Activated naive CD4-positive, alpha-beta T cell treated with anti-CD3 and anti-CD28 coated beads for 36 hours (primary cell): ENCODE measurements at regions not wholly inside any gene's neighbourhood (a gene's known extent, or its start where the extent isn't known, plus 50 kb on each side); places are given as distances from the start of the nearest gene placed in this dataset.

Experiments
- CTCF ChIA-PET: fragments of 350-600 bp; sonication (Branson Sonifier 250); formaldehyde crosslinking; loops from one replicate; lab custom pipeline; 2021; ENCODE audit warnings: antibody characterized with exemption; lab: Charles Lee
- DNase-seq: peaks from one replicate; pipeline ENCODE4 v3.0.0-alpha.2; 2020
- H3K27ac Mint-ChIP-seq: one replicate; pipeline ENCODE4 v1.8.0; 2021; ENCODE audit warnings: mild to moderate bottlenecking, mixed read lengths
- H3K27me3 Mint-ChIP-seq: one replicate; pipeline ENCODE4 v1.8.0; 2021; ENCODE audit warnings: low read depth, mixed read lengths
- H3K36me3 Mint-ChIP-seq: one replicate; pipeline ENCODE4 v1.8.0; 2021; ENCODE audit warnings: low read depth, mixed read lengths
- H3K4me1 Mint-ChIP-seq: one replicate; pipeline ENCODE4 v1.8.0; 2021; ENCODE audit warnings: low read depth, mixed read lengths
- H3K4me3 Mint-ChIP-seq: one replicate; pipeline ENCODE4 v1.8.0; 2021; ENCODE audit warnings: mild to moderate bottlenecking, moderate library complexity, mixed read lengths
- H3K9me3 Mint-ChIP-seq: one replicate; pipeline ENCODE4 v1.8.0; 2021; ENCODE audit warnings: mixed read lengths
- intact Hi-C: fragments of 100-400 bp; cut with micrococcal nuclease; formaldehyde crosslinking; loops from one replicate; pipeline ENCODE4 v1.15.1; 2023

DNA sequence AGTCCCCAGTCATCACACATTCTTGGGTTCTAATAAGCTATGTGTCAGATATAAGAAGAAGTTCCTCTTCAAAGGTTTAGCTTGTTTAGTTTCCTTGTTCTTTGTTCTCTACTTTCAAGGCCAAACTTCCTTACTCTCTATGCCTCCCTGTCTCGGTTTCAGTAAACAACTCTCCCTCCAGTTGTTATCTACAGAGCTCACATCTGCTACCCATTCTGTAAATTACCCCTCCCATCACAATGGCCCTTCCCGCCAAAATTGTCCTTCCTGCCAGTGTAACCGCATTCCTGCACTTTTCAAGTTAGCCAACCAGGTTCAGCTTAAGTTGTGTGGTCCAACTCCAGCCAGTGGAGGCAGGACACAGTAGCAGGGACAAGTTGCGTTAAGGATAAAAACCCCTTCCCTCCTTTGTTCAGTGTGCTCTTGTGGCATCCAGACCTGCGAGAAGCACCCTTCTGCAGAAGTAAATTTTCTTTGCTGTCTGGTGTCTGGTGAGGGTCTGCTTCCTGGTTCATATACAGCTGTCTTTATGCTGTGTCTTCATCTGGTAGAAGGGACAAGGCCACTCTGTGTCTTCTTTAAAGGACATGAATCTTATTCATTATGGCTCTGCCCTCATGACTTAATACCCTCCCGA is 342.1 kb upstream of the GRM7 start:
- Mint-ChIP-seq H3K9me3 (peaks cover 3% of the 10 kb centered on the region), H3K4me1 (no peaks in the 10 kb centered on the region), H3K27ac (no peak overlapping the region), H3K27me3 (no peaks in the 10 kb centered on the region), H3K4me3 (no peak overlapping the region), H3K36me3 (no peaks in the 10 kb centered on the region)
- CTCF ChIA-PET, result no interaction called here
- no peak for DNase-seq
- intact Hi-C loops, result no loop called here

DNA sequence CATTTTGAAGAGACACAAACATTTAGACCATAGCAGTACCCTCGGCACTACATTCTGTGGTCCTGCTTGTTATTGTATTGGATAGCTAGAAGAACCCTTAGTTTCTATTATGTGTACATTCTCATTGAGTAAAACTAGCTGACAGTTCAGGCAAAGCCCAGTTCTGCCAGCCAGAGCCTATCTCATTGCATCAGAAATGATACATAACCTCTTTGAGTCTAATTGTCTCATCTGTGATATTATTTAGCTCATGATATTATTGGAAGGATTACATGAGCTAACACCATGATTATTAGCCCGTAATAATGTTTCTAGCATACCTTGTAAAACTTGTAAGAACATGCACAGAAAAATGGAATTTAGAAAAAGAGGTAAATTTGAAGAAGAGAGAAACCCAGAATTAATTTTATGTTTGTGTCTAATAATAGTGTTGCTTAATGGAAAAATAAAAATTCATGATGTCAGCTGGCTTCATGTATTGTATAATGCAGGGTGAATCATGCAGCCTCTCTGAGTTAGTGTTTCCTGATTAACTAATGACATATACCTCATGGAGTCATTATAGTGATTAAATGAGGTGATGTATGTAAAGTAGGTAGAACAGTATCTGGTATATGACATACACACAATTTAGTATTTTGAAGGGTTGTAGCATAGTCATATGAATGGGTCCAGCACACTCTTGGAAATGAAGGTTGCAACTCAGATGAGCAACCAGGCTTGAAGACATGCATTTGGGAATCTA is 339.4 kb upstream of the GRM7 start:
- no peak overlapping the region for H3K4me3 Mint-ChIP-seq
- CTCF ChIA-PET, result no interaction called here

DNA sequence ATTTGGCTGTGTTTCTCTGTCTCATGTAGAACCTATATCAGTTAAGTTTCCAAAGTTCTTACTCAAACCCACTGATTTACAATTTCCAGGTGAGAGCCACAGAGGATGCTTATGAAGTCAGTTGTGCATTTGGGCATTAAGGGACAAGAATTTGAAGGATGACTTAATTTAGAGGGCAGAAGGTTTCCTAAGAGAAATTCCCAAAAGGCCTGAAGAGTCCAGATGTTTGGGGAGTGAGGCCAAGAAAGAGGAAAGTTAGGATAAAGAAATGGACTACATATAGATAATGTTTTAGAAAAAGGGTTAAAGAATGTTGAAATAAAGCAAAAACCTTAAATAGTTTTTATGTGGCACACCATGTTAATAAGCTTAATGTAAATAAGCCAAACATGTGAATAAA is 338.7 kb upstream of the GRM7 start:
- CTCF ChIA-PET, result no interaction called here
- intact Hi-C loops, result no loop called here
- Mint-ChIP-seq H3K36me3 (no peaks in the 10 kb centered on the region), H3K27me3 (no peaks in the 10 kb centered on the region), H3K4me1 (no peaks in the 10 kb centered on the region), H3K27ac (no peak overlapping the region), H3K9me3 (peaks cover 2% of the 10 kb centered on the region), H3K4me3 (no peak overlapping the region)
- DNase-seq, result no peak

More for the DNA sequence above, 339.4 kb upstream of the GRM7 start:
- peaks cover 2% of the 10 kb centered on the region for H3K9me3 Mint-ChIP-seq
- no peaks in the 10 kb centered on the region for H3K27me3 Mint-ChIP-seq
- H3K27ac Mint-ChIP-seq, result no peak overlapping the region
- intact Hi-C loops, result no loop called here
- H3K36me3 Mint-ChIP-seq, result no peaks in the 10 kb centered on the region
- no peaks in the 10 kb centered on the region for H3K4me1 Mint-ChIP-seq
- no peak for DNase-seq

- H3K4me1 Mint-ChIP-seq, result no peaks in the 10 kb centered on the region
- no peak overlapping the region for H3K4me3 Mint-ChIP-seq
- intact Hi-C loops, result no loop called here
- DNase-seq, result no peak
- H3K36me3 Mint-ChIP-seq, result no peaks in the 10 kb centered on the region
- H3K27me3 Mint-ChIP-seq, result no peaks in the 10 kb centered on the region
- CTCF ChIA-PET, result interaction anchor here (0.5 kb wide), 1 partner anchor 1892 kb away, joined by 3 read pairs; no protein-coding TSS in a partner anchor
- H3K9me3 Mint-ChIP-seq, result peaks cover 2% of the 10 kb centered on the region
- no peak overlapping the region for H3K27ac Mint-ChIP-seq
Measured at GRCh38 chr3:6523043-6523442, 337.9 kb upstream of the GRM7 start.

DNA sequence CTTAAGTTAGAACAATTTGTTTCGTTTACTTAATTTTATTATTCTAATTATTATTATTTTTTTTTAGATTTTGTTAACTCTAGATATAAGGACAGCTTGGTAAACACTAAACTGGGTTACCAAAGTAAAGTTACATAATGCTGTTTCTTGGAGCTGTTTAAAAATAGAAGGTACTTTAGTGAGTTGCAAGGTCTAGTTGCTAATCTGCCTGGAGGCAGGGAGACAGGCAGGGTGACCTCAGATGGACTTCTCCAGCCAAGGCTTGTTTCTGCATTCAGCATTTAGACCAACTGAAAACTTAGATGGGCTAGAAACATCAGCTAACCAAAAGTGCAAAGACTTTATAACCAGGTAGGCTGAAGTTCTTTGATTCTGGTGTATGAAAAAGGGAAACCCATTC is 336.4 kb upstream of the GRM7 start:
- H3K36me3 Mint-ChIP-seq, result no peaks in the 10 kb centered on the region
- H3K4me1 Mint-ChIP-seq, result no peaks in the 10 kb centered on the region
- no peaks in the 10 kb centered on the region for H3K27me3 Mint-ChIP-seq
- no peak for DNase-seq
- no peak overlapping the region for H3K4me3 Mint-ChIP-seq
- CTCF ChIA-PET, result no interaction called here
- intact Hi-C loops, result no loop called here
- no peak overlapping the region for H3K27ac Mint-ChIP-seq
- no peaks in the 10 kb centered on the region for H3K9me3 Mint-ChIP-seq

GRCh38 chr3:6526321-6526720 is 334.6 kb upstream of the GRM7 start:
- Mint-ChIP-seq H3K9me3 (no peaks in the 10 kb centered on the region), H3K4me1 (no peaks in the 10 kb centered on the region), H3K27ac (no peak overlapping the region), H3K27me3 (no peaks in the 10 kb centered on the region), H3K36me3 (no peaks in the 10 kb centered on the region), H3K4me3 (no peak overlapping the region)
- CTCF ChIA-PET, result no interaction called here
- intact Hi-C loops, result no loop called here
- no peak for DNase-seq

- no peak overlapping the region for H3K27ac Mint-ChIP-seq
- intact Hi-C loops, result no loop called here
- CTCF ChIA-PET, result no interaction called here
- no peak for DNase-seq
- H3K27me3 Mint-ChIP-seq, result no peaks in the 10 kb centered on the region
- H3K4me1 Mint-ChIP-seq, result no peaks in the 10 kb centered on the region
- no peak overlapping the region for H3K4me3 Mint-ChIP-seq
- H3K9me3 Mint-ChIP-seq, result no peaks in the 10 kb centered on the region
- no peaks in the 10 kb centered on the region for H3K36me3 Mint-ChIP-seq
Measured at GRCh38 chr3:6526861-6527260, 334.1 kb upstream of the GRM7 start.

- Mint-ChIP-seq H3K36me3 (no peaks in the 10 kb centered on the region), H3K27ac (no peak overlapping the region), H3K27me3 (no peaks in the 10 kb centered on the region), H3K9me3 (no peaks in the 10 kb centered on the region), H3K4me3 (no peak overlapping the region), H3K4me1 (no peaks in the 10 kb centered on the region)
- no peak for DNase-seq
- CTCF ChIA-PET, result no interaction called here
- intact Hi-C loops, result loop anchor here (1.0 kb wide), 1 partner anchor 13 kb away; no protein-coding TSS in a partner anchor
Measured at GRCh38 chr3:6528951-6529350, 332.0 kb upstream of the GRM7 start.

GRCh38 chr3:6531153-6531552 is 329.8 kb upstream of the GRM7 start:
- Mint-ChIP-seq H3K4me3 (no peak overlapping the region), H3K9me3 (peaks cover 7% of the 10 kb centered on the region)
- CTCF ChIA-PET, result no interaction called here

DNA sequence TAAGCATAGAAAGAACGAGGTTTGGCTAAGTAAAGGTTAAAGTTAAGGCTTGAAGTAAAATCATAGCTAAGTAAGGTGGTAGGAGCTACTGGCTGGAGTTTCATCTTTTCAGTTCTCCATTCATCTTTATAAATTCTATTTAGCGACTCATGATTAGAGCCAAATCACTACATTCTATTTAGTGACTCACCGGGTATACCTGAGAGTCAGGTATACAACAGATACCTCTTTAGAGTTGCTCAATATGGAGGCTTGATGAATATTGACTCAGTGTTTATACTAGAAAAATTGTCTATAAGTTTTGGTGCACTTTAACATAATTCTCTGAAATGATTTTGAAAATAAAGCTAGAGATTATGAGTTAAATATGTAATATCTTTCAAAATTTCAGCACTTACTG is 328.8 kb upstream of the GRM7 start:
- Mint-ChIP-seq H3K27ac (no peak overlapping the region), H3K27me3 (no peaks in the 10 kb centered on the region), H3K9me3 (peaks cover 13% of the 10 kb centered on the region), H3K36me3 (no peaks in the 10 kb centered on the region), H3K4me1 (no peaks in the 10 kb centered on the region), H3K4me3 (no peak overlapping the region)
- CTCF ChIA-PET, result no interaction called here
- no peak for DNase-seq
- intact Hi-C loops, result no loop called here

More at GRCh38 chr3:6531153-6531552, 329.8 kb upstream of the GRM7 start:
- no peak overlapping the region for H3K27ac Mint-ChIP-seq
- no peak for DNase-seq
- intact Hi-C loops, result no loop called here
- H3K36me3 Mint-ChIP-seq, result no peaks in the 10 kb centered on the region
- no peaks in the 10 kb centered on the region for H3K4me1 Mint-ChIP-seq
- no peaks in the 10 kb centered on the region for H3K27me3 Mint-ChIP-seq

DNA sequence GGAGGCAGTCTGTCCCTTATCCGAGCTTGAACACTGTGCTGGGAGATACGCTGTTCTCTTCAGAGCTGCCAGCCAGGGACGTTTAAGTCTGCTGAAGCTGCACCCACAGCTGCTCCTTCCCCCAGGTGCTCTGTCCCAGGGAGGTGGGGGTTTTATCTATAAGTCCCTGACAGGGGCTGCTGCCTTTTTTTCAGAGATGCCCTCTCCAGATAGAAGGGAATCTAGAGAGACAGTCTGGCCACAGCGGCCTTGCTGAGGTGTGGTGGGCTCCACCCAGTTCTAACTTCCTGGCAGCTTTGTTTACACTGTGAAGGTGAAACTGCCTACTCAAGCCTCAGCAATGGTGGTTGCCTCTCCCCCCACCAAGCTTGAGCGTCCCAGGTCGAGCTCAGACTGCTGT is 319.9 kb upstream of the GRM7 start:
- H3K9me3 Mint-ChIP-seq, result peaks cover 18% of the 10 kb centered on the region
- no peak overlapping the region for H3K27ac Mint-ChIP-seq
- H3K36me3 Mint-ChIP-seq, result no peaks in the 10 kb centered on the region
- H3K4me3 Mint-ChIP-seq, result no peak overlapping the region
- no peak for DNase-seq
- intact Hi-C loops, result no loop called here
- no peaks in the 10 kb centered on the region for H3K4me1 Mint-ChIP-seq
- H3K27me3 Mint-ChIP-seq, result no peaks in the 10 kb centered on the region
- CTCF ChIA-PET, result no interaction called here

DNA sequence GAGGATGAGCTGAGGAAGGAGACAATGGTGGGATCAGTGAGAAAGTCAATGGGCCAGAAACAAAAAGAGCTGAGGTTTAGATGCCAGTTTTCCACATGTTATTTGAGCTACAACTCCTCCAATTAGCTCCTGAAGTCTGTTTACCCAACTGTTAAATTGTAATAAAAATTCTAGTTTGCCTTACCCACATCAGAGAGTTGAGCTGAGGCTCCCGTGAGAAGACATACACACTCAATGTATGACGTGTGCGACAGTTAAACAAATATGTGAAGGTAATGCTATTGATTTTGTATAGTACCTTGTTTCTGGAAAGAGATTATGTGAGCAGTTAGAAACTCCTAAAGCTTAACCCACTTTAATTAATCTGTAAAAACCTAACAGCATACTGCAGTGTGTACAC is 318.1 kb upstream of the GRM7 start:
- Mint-ChIP-seq H3K36me3 (no peaks in the 10 kb centered on the region), H3K9me3 (peaks cover 10% of the 10 kb centered on the region), H3K27me3 (no peaks in the 10 kb centered on the region), H3K4me1 (no peaks in the 10 kb centered on the region), H3K27ac (no peak overlapping the region), H3K4me3 (no peak overlapping the region)
- CTCF ChIA-PET, result no interaction called here
- no peak for DNase-seq
- intact Hi-C loops, result no loop called here

DNA sequence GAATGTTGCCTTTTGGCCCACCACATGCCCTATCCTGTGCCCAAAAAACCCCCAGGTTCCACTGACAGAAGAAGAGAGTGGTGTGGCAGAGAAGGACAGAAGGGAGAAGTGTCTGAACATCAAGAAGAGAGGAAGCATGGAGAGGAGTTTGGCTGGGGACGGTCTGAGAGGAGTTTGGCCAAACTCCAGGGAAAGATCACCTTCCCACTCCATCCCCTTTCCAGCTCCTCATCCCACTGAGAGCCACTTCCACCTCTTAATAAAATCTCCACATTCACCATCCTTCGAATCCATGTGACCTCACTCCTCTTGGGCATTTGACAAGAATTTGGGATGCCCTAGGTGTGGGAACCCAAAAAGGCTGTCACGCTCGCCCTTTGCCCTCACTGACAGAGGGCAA is 311.6 kb upstream of the GRM7 start:
- CTCF ChIA-PET, result no interaction called here
- intact Hi-C loops, result no loop called here
- DNase-seq, result no peak
- H3K36me3 Mint-ChIP-seq, result no peaks in the 10 kb centered on the region
- H3K9me3 Mint-ChIP-seq, result peaks cover 2% of the 10 kb centered on the region
- H3K4me3 Mint-ChIP-seq, result no peak overlapping the region
- H3K4me1 Mint-ChIP-seq, result no peaks in the 10 kb centered on the region
- no peaks in the 10 kb centered on the region for H3K27me3 Mint-ChIP-seq
- no peak overlapping the region for H3K27ac Mint-ChIP-seq
